GM19043 (cell line): ENCODE measurements at regions not wholly inside any gene's neighbourhood (a gene's known extent, or its start where the extent isn't known, plus 50 kb on each side); places are given as distances from the start of the nearest gene placed in this dataset.
A peak's percentile ranks its signal among the peaks of the same experiment; 100 is the strongest.

Experiments used
- ATAC-seq: cut with Tn5 transposase; IDR thresholded peaks from one replicate; pipeline ENCODE4 v1.9.1; 2021; ENCODE audit warnings: low read depth; ENCODE audit not compliant: unreplicated experiment

GRCh38 chrX:40283981-40284380, 186.2 kb upstream of the BCOR start:
- no peak for ATAC-seq

GRCh38 chrX:40282946-40283660, 185.3 kb upstream of the BCOR start:
- no peak for ATAC-seq

- no peak for ATAC-seq
Observed at GRCh38 chrX:40282348-40282747, 184.6 kb upstream of the BCOR start.

GRCh38 chrX:40281336-40282005, 183.7 kb upstream of the BCOR start:
- ATAC-seq, result no peak

GRCh38 chrX:40279762-40280161, 182.0 kb upstream of the BCOR start:
- no peak for ATAC-seq

- no peak for ATAC-seq
Observed at GRCh38 chrX:40279091-40279430, 181.3 kb upstream of the BCOR start.

GRCh38 chrX:40278340-40279090, 180.8 kb upstream of the BCOR start:
- ATAC-seq, result no peak

- no peak for ATAC-seq
Observed at GRCh38 chrX:40277672-40278071, 179.9 kb upstream of the BCOR start.

GRCh38 chrX:40273356-40274050, 175.7 kb upstream of the BCOR start:
- ATAC-seq, result no peak

- ATAC-seq, result no peak
Observed at GRCh38 chrX:40272776-40273175, 175.0 kb upstream of the BCOR start.

- no peak for ATAC-seq
Observed at GRCh38 chrX:40272141-40272540, 174.4 kb upstream of the BCOR start.

GRCh38 chrX:40268188-40268520, 170.4 kb upstream of the BCOR start:
- no peak for ATAC-seq

- peak; percentile 35 for ATAC-seq
Observed at GRCh38 chrX:40267334-40268187, 169.8 kb upstream of the BCOR start.

- peak; percentile 63 for ATAC-seq
Observed at GRCh38 chrX:40266490-40267333, 169.0 kb upstream of the BCOR start.

GRCh38 chrX:40265936-40266335, 168.2 kb upstream of the BCOR start:
- no peak for ATAC-seq

GRCh38 chrX:40263014-40263560, 165.3 kb upstream of the BCOR start:
- ATAC-seq, result no peak

GRCh38 chrX:40262157-40263013, 164.6 kb upstream of the BCOR start:
- ATAC-seq, result no peak

GRCh38 chrX:40261833-40262156, 164.0 kb upstream of the BCOR start:
- no peak for ATAC-seq
